AG04449 (cell line): ENCODE measurements at regions not wholly inside any gene's neighbourhood (a gene's known extent, or its start where the extent isn't known, plus 50 kb on each side); places are given as distances from the start of the nearest gene placed in this dataset.
"Not testable (repeated sequence)": the region's sequence is repeated elsewhere in the genome, so short reads cannot be mapped to it uniquely, and the experiment has no call there.

Experiments used
- CTCF ChIA-PET: fragments of 350-600 bp; formaldehyde crosslinking; extraction: SDS; loops from one replicate; lab custom pipeline; 2021; ENCODE audit warnings: antibody characterized with exemption; lab: Yijun Ruan, JAX
- POLR2A ChIA-PET: fragments of 400-600, 350-600 bp; formaldehyde crosslinking; extraction: SDS; loops from one replicate; lab custom pipeline; 2020; ENCODE audit warnings: antibody characterized with exemption, inconsistent platforms; lab: Yijun Ruan, JAX
- DNase-seq: peaks from one replicate; pipeline ENCODE4 v3.0.0-alpha.2; 2010; ENCODE audit warnings: low read depth, low spot score
- H3K4me3 ChIP-seq: 2 replicates; pipeline ENCODE4 v1.5.1; 2011; ENCODE audit warnings: low read depth, mild to moderate bottlenecking, control low read depth, low read length
- TF ChIP-seq, protein P1 (sequence below): IDR thresholded peaks from one replicate; pipeline ENCODE4 v1.5.1; 2011; ENCODE audit warnings: mild to moderate bottlenecking, moderate library complexity, low read length, control low read depth, inconsistent platforms; ENCODE audit not compliant: insufficient read depth; ENCODE audit errors: missing control alignments

DNA sequence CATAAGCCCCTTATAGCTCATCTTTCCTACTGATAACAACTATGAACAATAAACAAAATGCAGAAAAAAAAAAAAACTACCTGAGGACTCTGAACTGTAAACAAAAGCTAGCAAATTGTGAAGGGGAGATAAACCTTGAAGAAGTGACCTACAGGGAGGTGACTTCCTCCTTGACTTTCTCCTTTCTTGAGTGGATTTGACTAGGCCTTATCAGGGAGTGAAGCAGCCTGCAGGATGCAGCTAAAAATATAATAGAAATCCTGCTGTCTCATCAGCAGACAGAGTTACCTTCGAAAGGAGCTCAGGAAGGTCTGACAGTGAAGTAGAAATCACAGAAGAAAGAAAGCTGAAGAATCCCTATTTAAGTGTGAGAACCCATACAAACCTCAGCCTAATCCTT is 322.0 kb upstream of the HTR1E start:
- H3K4me3 ChIP-seq = no peak overlapping the region
- TF ChIP-seq, protein P1, sequence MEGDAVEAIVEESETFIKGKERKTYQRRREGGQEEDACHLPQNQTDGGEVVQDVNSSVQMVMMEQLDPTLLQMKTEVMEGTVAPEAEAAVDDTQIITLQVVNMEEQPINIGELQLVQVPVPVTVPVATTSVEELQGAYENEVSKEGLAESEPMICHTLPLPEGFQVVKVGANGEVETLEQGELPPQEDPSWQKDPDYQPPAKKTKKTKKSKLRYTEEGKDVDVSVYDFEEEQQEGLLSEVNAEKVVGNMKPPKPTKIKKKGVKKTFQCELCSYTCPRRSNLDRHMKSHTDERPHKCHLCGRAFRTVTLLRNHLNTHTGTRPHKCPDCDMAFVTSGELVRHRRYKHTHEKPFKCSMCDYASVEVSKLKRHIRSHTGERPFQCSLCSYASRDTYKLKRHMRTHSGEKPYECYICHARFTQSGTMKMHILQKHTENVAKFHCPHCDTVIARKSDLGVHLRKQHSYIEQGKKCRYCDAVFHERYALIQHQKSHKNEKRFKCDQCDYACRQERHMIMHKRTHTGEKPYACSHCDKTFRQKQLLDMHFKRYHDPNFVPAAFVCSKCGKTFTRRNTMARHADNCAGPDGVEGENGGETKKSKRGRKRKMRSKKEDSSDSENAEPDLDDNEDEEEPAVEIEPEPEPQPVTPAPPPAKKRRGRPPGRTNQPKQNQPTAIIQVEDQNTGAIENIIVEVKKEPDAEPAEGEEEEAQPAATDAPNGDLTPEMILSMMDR = no peak
- CTCF ChIA-PET = no interaction called here
- no peak for DNase-seq
- POLR2A ChIA-PET = no interaction called here

DNA sequence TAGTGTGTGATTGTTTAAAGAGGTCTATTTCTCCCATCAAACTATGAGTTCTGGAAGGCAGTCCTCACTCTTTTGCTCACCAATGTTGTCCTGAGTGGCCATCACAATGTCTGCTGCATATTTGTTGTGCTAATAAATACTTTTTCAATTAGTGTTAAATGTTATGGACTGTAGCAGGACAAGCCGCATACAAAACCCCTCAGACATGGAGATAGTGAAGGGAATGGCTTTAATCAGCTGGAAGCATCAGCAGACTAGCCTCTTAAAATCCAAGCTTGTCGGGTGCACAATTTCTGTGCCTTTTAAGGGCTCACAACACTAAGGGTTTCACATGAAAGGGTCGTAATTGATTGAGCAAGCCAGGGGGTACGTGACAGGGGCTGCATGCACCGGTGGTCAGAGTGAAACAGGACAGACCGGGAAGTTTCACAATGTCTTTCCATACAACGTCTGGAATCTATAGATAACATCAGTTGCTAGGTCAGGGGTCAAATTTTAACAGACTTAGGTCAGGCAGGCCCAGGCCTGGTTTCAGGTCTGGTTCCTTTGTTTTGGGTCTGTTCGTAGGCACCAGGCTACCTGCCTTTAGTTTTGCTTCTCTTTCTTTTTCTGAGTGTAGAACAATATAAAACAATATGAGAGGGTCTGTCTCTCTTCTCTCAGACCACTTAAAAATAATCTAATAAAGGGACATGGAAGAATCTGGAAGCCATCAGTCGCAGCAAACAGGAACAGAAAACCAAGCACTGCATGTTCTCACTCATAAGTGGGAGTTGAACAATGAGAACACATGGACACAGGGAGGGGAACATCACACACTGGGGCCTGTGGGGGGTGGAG is 327.6 kb upstream of the HTR1E start:
- TF ChIP-seq, protein P1 = no peak
- no peak overlapping the region for H3K4me3 ChIP-seq
- no peak for DNase-seq
- ChIA-PET CTCF (no interaction called here), POLR2A (no interaction called here)

DNA sequence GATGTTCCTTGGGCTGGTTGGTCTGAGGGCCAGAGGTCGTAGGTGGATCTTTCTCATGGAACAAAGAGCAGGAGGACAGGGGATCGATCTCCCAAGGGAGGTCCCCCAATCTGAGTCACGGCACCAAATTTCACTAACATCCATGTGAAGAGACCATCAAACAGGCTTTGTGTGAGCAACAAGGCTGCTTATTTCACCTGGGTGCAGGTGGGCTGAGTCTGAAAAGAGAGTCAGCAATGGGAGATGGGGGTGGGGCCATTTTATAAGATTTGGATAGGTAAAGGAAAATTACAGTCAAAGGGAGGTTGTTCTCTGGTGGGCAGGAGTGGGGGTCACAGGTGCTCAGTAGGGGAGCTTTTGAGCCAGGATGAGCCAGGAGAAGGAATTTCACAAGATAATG is 334.0 kb upstream of the HTR1E start:
- H3K4me3 ChIP-seq, POLR2A ChIA-PET, CTCF ChIA-PET, DNase-seq: not testable (repeated sequence)

DNA sequence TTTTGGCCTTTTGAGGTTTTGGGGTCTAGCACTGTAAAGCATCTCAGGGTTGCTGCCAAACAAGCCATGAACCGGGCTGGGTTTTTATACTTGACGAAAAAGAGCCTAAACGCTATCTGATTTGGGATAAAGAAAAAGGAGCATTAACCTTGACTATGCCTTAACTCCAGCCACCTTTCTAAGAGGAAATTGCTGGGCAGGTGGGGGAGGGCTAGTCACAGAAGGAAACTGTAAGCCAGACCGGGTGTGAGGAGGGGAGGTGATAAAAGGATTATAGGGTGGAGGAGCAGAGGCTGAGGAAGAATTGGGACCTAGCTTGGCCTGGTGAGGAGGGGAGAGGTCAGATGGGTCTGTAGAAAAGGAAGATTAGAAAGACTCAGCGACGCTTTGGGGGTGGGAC is 335.2 kb upstream of the HTR1E start:
- POLR2A ChIA-PET, CTCF ChIA-PET, DNase-seq, H3K4me3 ChIP-seq: not testable (repeated sequence)

DNA sequence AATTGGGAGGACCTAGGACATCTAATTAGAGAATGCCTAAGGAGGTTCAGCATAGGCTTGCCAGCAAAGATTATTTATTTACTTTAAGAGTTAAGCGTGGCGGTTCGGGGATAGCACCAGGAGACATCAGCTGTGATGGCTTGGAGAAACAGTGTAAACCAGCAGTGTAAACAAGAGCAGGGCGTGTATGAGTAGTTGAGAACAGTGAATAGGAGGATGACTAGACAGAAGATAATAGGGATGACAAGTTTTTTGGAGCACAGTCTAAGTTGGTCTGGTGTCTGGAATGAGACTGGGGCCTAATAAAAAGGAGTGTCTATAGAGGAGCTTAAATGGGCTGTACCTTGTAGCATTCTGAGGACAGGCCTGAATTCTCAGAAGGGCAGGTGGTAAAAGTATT is 338.4 kb upstream of the HTR1E start:
- H3K4me3 ChIP-seq, DNase-seq, POLR2A ChIA-PET, CTCF ChIA-PET: not testable (repeated sequence)

DNA sequence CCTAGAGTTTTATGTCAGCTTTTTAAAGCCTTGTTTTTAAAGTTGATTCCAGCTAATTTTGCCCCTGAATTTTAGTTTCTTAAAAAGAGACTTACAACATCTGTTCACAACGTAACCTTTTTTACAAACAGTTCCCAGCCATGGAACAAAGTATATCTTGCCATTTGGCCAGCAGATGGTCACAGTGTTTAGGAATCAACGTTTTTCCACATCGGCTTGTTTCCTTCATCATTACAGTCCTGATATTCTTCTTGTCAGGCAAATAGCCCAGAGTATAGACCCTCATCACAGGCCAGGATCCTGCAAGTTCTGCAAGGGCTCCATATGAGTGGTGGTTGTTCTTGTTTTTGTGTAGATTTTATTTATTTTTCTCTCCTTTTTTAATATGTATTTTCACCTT is 341.7 kb upstream of the HTR1E start:
- TF ChIP-seq, protein P1 = no peak
- POLR2A ChIA-PET = no interaction called here
- CTCF ChIA-PET = no interaction called here

DNA sequence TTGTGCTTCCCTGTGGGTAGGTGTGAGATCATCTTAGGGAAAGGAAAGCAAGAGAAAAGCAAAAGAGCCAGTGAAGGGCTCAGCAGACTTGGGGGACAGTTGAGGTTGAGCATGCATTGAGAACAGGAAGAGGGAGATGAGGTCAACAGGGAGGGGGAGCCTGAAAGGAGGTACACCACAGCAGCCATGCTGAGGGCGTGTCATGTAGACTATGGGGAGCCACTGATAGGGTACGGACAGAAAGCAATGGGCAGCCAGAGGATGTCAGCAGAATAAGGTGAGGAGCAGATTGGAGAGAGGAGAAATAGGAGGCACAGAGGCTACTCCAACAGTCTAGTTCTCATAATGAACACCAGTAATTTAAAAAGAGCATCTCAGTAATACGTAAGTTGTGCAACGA is 351.1 kb upstream of the HTR1E start:
- no peak for DNase-seq
- CTCF ChIA-PET = no interaction called here
- TF ChIP-seq, protein P1 = no peak
- H3K4me3 ChIP-seq = no peak overlapping the region
- POLR2A ChIA-PET = no interaction called here

More for the DNA sequence above, 341.7 kb upstream of the HTR1E start:
- H3K4me3 ChIP-seq = no peak overlapping the region
- DNase-seq = no peak

DNA sequence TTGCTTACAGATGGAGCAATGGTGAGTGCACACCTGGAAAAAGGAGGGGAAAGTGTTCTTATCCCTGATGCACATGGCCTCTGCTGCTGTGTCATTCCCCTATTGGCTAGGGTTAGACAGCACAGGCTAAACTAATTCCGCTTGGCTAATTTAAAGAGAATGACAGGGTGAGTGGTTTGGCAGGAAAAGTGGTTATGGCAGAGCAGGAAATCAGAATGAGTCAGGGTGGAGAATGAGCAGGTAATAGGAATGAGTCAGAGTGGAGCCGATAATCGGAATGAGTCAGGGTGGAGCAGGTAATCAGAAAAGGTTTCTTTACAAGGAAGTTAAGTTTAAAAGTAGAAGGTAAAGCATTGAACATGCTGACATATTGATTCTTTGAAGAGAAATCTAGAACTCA is 355.5 kb upstream of the HTR1E start:
- POLR2A ChIA-PET = no interaction called here
- CTCF ChIA-PET = no interaction called here
- DNase-seq = no peak
- TF ChIP-seq, protein P1 = no peak
- H3K4me3 ChIP-seq = no peak overlapping the region
